CD4-positive, alpha-beta T cell treated with Interferon alpha-2 for 1 hour (primary cell): ENCODE measurements at regions not wholly inside any gene's neighbourhood (a gene's known extent, or its start where the extent isn't known, plus 50 kb on each side); places are given as distances from the start of the nearest gene placed in this dataset.
"Not testable (repeated sequence)": the region's sequence is repeated elsewhere in the genome, so short reads cannot be mapped to it uniquely, and the experiment has no call there.

Source experiments
- DNase-seq, 2 donors: peaks; one replicate each; pipeline ENCODE4 v3.0.0-alpha.2; 2020 to 2022

DNA sequence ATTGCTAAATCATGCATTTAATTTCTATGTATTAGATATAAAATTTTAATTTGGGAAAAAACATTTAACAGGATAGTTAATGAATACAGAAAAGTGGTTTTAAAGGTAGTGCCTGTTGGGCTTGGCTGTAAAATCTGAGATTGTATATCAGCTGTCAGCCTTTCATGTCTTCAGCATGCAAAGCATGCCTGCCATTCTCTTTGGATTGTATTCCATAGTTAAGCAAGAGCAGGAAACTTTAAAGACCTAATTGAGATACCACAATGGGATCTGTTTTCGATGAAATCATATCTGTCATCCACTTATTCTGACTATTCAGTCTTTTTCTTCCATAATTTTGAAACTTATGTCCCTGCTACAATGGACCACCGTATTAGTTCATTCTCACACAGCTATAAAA is 451.0 kb upstream of the DDI1 start:
- DNase-seq = no peak

- DNase-seq = no peak
Observed at GRCh38 chr11:103585911-103586310, 450.5 kb upstream of the DDI1 start.

DNA sequence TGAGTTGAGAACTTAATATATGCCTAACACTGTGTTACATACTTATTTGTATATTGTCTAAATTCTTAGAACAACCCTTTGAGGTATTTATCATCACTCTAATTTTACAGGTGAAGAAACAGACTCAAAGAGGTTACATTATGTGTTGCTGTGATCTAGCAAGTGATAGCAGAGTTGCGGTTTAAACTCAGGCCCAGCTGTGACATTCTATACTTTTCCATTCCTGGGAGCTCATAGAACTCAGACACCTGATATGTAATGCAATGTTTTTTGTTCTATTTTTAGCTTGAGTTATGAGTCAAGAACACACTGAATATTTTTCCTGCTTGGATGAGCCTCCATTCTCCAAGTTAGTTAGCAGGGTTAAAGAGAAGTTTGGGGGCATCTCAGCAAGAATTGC is 449.7 kb upstream of the DDI1 start:
- no peak for DNase-seq

DNA sequence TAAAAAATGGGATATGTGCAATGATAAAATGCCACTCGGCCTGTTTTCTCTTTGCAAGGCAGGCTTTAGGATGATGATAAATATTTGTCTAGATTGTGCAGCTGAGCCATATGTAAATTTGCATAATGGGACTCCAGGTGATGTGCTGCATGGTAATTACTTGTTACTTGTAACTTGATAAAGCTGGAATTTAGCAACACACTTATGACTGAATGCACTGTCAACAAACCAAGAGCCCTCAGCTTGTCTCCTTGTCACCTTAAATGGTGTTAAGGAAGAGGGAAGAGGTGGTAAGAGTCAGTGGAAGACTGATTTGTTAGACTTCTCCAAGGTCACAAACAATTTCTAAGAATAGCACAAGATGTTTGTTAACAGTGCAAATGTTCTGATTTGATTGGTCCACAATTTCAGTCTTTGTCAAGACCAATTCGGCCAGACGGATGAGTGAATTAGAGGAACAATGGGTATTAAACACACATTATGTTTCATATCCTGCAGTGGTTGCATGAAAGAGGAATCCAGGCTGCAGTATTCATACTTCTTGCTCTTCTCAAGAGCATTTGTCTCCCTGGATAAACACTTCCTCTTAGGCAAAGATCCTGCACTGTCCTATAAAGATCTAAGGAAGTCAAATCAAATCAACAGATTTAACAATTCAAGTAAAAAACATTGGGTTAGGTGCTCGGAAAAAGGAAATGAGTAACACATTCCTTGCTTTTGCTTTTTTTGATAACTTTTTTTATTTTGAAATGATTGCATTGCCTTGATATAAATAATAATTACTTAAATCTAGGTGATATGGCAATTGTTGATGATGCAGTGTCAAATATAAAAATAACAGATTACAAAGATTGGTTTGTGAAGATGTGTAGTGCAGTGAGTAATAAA is 448.3 kb upstream of the DDI1 start:
- DNase-seq = no peak

DNA sequence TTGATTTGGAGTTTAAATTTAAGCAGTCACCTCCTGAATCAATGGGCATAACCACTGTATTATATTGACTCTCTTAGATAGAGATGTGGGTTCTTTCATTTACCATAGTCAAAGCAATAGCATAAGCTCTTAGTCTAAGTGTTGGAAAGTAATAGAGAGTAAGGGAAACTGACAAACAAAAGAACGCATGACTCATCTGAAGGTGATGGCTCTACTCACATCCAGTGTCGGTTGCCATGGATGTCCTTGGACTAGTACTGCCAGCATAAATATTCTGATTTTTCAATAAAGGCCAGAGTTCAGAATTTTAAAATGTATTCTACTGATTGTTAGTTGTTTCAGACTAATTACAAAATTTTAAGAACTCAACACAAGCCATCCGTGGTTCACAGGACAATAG is 444.9 kb upstream of the DDI1 start:
- DNase-seq = no peak

DNA sequence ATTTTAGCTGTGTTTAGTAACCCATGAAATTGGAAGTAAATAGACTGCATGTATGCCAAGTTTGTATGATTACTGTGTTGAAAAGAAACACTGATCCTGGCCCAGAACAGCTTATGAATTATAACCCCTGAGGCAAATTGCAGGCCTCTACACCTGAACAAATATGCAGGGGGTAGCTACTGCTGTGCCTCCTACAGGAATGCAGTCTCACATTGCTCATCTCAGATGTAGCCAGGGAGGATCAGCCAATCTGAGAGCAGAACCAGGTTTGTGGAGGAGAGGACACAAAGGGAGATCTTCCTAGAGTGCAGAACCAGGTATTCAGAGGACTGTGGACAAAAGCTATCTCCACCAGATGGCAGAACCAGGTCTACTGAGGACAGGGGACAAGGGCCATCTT is 442.2 kb upstream of the DDI1 start:
- DNase-seq = no peak

GRCh38 chr11:103596315-103596714 is 440.1 kb upstream of the DDI1 start:
- DNase-seq = no peak

DNA sequence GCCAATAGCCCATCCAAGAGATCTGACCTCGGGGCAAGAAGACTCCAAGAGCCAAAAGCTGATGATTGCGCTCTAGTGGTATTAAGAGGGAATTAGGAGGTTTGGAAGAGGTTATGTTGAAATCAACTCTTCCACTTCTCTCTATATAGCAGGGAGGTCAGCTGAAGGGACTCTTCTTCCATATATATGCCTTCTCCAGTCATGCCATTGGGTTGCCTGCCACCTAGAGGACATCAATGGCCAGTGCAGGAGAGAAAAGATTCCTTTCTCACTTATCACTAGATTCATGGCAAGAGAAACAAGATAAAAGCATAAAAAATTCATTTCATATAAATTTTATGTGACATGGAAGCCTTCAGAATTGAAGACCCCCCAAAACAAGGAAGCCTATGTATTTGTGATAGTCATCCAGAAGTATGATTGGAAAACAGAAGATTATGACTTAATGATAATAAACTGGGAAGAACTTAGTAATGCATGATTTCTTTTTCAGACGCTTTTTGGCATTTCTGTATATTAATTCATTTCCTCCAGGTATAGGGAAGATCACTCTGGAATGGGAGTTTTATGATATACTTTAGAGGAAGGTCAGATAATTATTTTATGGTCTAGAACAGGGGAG is 435.1 kb upstream of the DDI1 start:
- peak in 1 of 2 donors; percentile 38 for DNase-seq

GRCh38 chr11:103602840-103603239 is 433.6 kb upstream of the DDI1 start:
- no peak for DNase-seq

- DNase-seq = no peak
Observed at GRCh38 chr11:103604310-103604709, 432.1 kb upstream of the DDI1 start.

- no peak for DNase-seq
Observed at GRCh38 chr11:103608566-103608965, 427.9 kb upstream of the DDI1 start.

GRCh38 chr11:103609117-103610066 is 427.0 kb upstream of the DDI1 start:
- DNase-seq = no peak

DNA sequence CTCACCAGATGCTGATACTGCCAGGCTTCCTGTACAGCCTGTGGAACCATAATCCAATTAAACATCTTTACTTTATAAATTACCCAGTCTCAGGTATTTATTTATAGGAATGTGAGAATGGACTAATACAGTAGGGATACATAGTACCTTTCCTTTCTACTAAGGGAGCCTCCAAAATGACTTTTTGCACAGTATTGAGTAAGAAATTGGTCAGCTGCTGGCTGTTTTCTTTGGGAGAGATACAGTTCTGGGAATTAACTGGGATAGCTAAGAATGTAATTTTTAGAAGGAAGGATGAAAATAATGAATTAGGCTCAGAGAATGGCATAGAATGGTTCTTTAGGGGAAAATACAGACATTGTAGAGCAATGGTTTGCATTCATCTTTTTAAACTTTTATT is 426.0 kb upstream of the DDI1 start:
- no peak for DNase-seq

DNA sequence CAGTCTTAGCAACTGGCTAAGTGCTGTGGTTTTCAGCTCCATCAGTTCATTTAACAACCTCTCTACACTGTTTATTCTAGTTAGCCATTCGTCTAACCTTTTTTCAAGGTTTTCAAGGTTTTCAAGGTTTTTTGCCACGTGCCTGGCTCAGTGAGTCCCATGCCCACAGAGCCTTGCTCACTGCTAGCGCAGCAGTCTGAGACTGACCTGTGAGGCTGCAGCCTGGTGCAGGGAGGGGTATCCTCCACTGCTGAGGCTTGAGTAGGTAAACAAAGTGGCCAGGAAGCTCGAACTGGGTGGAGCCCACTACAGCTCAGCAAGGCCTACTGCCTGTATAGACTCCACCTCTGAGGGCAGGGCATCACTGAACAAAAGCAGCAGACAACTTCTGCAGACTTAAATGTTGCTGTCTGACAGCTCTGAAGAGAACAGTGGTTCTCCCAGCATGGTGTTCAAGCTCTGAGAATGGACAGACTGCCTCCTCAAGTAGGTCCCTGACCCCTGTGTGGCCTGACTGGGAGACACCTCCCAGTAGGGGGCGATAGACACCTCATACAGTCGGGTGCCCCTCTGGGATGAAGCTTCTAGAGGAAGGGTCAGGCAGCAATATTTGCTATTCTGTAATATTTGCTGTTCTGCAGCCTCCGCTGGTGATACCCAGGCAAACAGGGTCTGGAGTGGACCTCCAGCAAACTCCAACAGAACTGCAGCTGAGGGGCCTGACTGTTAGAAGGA is 424.7 kb upstream of the DDI1 start:
- DNase-seq = not testable (repeated sequence)

GRCh38 chr11:103612451-103612850 is 424.0 kb upstream of the DDI1 start:
- not testable (repeated sequence) for DNase-seq

DNA sequence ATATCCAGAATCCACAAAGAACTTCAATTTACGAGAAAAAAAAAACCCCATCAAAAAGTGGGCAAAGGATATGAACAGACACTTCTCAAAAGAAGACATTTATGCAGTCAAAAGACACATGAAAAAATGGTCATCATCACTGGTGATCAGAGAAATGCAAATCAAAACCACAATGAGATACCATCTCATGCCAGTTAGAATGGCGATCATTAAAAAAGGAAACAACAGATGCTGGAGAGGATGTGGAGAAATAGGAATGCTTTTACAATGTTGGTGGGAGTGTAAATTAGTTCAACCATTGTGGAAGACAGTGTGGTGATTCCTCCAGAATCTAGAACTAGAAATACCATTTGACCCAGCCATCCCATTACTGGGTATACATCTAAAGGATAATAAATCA is 419.9 kb upstream of the DDI1 start:
- not testable (repeated sequence) for DNase-seq

DNA sequence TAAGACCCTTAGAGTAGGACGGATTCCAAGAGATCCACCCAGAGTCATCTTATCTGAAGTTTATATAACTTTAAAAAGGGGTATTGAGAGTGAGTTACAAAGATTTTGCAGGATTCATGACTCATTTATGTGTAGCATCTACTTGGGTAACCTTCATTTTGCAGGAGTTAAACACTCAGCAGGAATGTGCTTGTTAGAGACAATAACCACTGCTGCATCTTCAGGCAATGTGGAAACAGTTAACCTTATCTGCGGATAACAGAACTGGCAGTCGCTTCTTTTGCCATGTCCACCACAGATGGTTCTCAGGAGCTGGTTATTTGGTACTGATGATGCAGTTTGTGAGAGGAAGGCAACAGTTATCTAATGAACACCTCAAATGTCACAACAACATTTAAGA is 417.9 kb upstream of the DDI1 start:
- no peak for DNase-seq

- no peak for DNase-seq
Observed at GRCh38 chr11:103619480-103619879, 417.0 kb upstream of the DDI1 start.

DNA sequence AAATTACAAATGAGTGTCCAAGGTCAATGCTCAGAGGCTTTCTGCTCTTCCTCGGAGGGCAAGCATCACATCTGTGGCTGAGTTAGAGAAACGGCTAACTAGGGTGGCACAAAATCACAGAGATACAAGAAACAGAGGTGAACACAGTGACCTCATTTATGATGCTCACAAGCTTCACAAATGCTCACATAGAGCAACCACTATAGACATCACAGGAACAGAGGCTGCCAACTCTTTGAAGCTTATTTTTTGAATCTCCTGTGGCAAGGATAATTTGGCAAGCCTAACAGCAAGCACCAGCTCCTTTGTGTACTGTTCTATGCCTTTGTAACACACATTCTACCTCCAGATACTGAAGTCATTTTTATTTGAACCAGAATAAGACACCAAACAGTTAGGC is 416.5 kb upstream of the DDI1 start:
- no peak for DNase-seq

- DNase-seq = no peak
Observed at GRCh38 chr11:103622296-103622695, 414.1 kb upstream of the DDI1 start.

GRCh38 chr11:103623933-103624332 is 412.5 kb upstream of the DDI1 start:
- no peak for DNase-seq
